ENCODE measurements at regions not wholly inside any gene's neighbourhood (a gene's known extent, or its start where the extent isn't known, plus 50 kb on each side); places are given as distances from the start of the nearest gene placed in this dataset.

DNA sequence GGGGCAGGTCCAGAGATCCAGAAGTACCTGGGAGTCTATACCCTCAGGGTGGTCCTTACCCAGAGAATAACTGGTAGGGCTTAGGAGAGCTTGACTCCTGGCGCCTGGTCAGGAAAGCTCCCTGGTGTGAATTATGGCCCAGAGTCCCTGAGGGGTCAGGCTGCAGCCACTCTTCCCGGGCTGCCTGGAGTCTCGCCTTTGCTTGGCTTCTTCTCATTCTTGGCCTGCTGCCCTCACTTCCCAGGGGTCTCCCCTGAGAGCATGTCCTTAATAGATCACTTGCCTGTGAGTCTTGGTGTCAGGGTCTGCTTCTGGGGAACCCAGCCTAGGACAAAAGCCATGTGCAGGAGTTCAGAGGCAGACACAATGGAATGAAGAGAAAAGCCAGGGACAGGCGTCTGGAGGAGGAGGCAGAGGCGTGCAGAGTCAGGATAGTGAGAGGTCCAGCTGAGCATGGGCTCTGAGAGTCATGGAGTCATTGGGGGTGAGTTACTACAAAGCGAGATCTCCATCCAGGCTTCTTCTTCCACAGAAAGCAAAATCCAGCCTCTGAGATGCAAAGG, 212.3 kb downstream of the TFAP2C start:
- no peak for FAIRE-seq

DNA sequence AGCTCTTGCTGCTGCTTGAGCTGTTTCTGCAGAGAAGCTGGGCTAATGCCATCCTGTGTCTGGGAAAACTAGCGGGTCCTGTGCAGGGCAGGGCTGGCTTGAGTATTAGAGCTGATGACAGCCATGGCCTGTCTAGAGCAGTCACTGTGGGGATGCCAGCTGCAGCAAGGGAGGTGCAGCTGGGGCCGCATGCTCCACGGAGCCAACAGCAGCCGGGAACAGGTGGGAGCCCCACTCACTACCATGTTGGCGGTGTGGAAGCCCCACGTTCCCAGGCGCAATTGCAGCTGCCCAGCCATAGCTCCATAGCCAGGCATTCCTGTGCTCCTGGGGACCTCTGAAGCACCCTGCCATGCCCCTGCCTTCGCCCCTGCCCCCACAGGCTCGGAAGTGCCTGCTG, 212.9 kb downstream of the TFAP2C start:
- FAIRE-seq = no peak

DNA sequence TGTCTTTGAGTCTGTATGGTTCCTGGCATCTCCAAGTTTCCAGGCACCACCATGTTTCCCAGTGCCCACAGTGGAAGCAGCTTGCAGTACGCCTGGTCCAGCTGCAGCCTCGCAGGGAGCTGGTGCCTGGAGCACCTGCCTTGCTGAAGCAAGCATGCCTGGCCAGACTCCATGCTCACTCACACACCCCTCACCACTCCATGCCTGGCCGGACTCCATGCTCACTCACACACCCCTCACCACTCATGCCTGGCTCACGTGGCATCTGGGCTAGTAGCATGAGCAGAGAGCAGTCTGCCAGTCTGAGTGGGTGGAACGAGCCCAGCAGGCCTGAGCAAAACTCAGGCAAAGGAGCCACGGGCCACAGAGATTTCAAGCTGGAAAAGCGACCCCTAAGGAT, 214.3 kb downstream of the TFAP2C start:
- no peak for FAIRE-seq

DNA sequence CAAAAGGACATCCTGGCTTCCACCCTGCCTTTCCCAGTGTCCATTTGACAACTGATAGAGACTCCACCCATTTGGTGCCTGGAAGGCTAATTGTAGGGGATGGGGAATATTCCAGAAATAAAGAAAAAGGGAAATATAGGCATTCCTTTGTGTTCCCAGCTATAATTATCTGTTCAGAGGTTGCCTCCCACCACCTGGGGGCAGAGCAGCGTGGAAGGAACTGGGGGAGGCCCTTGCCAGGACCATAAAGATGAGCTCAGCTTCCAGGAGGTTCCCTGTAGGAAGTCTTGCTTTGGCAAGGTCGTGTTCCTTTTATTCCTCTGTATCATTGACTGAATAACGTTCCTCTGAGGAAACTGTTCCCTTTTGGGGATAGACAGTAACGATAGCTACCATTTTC, 214.7 kb downstream of the TFAP2C start:
- FAIRE-seq = no peak

DNA sequence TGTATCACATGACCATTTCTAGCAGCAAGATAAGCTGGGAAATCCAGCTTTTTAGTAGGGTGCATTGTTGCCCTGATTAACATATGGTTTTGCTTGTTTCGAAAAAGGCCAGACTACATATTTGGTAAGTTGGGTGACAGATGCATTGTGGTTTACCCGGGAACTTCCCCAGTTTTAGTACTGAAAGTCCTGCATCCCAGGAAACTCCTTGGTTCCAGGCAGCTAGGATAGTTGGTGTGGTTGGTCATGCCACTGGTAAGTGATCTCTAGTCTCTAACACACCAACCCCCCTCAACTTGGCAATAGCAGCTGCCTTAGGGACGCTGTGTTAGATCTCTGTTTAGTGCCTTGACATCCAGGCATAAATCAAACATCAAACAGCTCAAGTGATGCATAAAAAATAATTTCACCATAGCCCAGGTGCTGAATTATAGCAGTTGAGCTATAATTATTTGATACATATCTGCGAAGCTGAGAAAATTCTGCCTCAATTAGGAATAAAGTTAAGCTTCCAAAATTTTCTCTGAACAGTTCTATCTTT, 216.5 kb downstream of the TFAP2C start:
- FAIRE-seq = no peak

DNA sequence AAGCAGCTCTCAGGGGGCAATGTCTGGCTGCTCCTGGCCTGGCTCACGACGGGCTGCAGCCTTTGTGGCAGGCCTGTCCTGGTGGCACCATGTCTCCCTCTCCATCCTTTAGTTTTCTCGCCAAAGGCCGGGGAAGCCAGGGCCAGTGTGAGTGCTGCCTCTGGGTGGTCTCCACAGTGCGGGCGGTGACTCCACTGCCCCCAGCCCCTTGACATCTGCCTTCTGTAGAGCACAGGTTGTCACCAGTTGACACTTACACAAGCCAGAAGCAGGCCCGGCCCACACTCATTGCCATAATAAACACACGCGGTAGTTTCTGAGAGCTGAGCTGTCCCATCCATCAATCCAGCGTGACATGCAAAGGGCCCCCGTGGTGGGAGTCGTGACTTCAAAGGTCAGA, 219.5 kb downstream of the TFAP2C start:
- FAIRE-seq = no peak

DNA sequence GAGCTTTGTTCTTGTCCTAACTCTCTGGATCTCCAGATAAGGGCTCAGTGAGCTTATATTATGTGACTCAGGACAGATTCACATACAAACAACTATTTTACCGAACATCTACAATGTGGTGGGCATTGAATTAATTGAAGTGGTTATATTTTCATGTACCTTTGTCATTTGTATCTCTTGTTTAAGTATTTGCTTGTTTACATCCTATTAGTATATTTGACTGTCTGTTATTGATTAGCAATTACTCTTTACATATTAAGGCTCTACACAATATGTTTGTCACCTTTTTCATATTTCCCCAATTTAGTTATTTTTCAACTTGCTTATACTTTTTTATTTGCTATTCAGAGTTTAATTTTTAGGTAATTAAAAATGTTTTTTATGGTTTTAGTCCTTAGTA, 222.4 kb downstream of the TFAP2C start:
- FAIRE-seq = no peak

DNA sequence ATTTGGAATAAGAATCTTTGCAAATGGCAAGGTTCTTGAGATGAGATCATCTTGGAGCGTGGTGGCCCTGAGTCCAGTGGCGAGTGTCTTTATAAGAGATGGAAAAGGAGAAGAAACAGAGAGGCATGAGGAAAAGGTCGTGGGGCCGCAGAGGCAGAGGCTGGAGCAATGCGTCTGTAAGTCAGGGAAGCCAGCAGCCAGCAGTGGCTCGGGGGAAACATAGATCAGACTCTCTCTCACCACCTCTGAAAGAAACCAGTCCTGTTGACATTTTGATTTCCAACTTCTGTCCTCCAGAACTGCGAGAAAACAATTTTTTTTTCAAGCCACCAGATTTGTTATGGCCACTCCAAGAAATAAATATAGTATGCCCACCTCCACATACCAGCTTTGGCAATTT, 226.6 kb downstream of the TFAP2C start:
- FAIRE-seq = no peak

DNA sequence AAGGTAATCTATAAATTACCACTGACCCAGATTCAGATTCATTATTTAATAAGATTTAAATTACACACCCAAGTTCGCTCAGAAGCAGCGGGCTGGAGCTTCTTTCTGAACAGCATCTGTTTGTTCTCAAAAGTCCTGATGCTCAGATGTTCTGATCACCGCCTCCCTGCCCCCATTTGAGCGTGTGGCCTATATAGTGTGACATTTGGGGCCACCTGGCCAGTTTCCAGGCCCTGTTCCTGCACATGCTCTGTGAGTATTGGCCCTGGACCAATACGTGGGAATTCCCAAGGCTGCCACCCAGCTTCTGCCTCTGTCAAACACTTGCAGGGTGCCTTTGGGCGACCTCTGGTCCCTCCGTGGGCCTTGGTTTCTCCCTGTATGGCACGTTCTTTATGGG, 228.8 kb downstream of the TFAP2C start:
- FAIRE-seq = no peak

DNA sequence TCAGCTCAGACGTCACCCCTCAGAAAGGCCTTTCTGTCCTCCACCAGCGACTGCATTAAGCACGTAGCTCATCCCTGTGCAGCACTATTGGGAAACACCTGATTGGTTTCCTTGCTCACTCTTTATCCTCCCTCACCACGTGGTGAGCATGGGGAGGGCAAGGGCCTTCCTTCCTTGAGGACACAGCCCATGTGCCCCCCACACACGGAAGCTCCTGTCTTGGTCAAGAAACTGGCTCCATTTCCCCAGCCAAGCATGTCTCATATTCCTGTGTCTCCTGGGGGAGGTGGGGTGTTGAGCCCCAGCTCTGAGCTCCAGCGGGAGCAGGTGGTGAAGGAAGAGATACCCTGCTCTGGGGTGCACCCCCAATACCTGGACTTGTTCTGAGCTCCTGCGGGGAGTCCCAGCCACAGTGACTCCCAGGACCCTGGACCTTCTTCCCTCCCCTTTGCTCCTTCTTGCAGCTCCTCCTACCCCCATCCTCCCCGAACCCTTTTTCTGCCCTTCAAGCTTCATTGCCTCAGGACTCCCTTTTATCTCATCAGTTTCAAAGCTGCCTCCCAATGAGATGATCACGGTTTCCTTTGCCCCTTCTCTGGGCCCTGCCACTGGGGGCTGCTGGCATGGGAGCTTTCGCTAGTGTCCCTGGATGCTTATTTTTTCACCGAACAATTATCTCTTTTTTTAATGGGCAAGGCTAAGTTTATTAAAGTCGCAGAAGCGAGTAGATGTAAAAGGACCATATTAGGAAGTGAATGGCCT, 230.1 kb downstream of the TFAP2C start:
- FAIRE-seq = no peak

DNA sequence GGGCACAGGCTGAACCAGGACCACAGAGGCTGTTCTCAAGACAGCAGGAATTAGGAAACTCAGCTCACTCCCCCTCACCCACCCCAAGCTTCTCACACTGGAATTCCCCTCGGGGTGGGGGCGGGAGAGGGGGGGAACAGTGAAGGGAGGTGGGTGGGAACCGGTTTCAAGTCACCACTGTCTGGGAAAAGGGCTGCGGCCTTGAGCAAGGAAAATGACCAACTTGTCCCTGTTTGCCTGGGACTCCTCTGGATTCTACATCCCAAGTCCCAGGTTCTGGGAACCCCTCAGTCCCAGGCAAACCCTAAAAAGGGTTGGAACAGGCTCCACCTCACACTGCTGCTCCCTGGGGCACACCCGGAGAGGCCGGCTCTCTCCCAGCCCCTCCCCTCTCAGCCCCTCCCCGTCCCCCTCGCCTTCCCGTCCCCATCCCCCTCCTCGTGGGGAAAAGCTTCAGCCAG, 230.7 kb downstream of the TFAP2C start:
- FAIRE-seq = no peak

DNA sequence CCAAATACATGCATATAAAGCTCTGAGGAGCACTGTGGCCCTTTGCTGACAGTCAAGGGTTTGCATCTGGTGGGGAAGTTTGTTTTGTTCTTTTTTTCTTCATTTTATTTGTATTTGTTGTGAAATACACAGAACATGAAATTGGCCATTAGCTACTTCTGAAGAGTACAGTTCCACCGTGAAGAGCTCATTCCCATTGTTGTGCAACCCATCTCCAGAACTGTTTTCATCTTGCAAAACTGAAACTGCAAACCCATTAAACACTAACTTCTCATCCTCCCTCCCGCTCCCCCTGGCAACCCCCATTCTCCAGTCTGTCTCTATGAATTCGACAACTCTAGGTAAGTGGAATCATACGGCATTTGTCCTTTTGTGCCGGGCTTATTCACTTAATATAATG, 231.3 kb downstream of the TFAP2C start:
- no peak for FAIRE-seq

DNA sequence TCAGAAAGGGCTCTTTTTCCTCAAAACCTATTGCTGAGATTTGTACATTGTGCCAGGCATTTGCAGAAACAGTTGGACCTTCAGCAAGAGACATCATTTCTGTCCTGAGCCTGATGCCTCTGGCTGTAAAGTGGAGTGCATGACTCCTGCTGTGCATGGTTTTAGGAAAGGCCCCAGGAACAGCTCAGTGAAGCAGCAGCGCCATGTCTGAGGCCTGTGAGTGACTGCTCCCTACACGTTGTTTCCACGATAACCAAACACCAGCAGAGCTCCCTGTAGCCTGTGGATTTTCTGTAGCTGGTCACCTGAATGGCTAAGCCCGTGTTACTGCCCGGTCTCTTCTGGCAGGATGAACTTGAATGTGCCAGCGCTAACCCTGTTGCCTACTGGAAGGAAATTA, 232.5 kb downstream of the TFAP2C start:
- no peak for FAIRE-seq

DNA sequence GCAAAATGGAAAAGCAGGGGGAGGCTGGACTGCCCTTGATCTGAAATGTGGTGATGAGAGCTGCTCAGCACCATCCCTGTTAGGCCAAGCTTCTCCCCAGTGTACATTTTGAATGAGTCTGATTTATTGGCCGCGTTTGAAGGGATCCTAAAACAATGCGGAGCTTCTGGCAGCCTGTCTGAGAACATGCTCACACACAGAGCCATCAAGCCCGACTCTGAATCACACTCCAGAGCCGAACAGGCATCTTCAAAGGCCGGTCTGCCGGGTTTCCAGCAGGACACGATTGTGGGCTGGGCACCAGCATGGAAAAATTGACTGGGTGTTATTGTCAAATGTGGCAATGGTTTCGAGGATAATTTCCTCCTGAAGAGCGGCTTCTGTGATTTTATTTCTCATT, 235.9 kb downstream of the TFAP2C start:
- no peak for FAIRE-seq

DNA sequence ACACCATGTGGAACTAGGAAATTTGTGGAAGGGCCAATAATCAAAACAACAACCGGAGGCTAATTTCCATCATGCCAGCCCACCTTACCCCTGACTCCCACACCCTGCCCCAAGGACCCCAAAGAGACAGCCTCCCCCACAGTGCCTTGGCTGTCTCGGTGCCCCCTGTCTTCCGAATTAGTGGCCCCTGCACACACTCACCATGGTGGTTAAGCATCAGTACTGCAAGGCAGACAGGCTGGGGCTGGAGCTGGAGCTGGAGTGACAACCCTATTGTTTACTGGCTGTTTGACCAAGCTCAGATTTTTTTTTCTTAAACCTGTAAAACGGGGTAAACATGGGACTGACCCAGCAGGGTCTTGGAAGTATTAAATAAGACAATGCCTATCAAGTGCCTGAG, 238.0 kb downstream of the TFAP2C start:
- FAIRE-seq = no peak

DNA sequence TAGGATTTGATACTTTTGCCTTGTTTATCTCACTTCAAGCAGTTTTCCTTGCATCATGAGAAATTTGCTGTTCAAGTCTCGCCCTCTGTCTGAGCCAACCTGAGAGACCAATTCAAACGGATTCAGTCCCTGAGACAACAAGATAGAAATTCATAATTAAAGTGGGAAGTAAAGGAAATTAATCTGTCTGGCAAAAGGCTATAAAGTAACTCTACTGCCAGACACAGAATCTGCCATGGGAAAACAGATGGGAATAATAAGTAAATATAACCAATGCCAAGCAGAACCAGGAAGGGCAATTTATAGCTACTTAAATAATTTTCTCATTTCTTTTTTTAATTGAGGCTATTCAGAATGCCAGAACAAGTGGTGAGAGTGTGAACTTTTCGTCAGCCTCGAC, 239.6 kb downstream of the TFAP2C start:
- FAIRE-seq = no peak

DNA sequence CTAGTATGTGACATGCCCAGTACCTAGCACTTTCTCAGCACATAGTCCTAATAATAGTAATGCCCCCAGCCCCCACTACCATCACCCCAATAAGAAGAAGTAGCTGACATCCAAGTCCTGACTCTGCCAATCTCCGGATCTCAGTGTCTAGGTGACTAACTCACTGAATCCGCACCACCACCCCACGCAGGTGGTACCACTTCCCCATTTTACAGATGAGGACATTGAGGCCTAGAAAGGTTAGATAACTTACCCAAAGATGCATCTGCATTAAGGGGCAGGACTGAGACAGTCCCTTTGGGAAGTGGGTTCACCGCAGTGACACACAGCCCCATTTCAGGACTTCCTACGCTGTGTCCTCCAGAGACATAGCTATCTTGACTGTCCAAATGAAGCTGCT, 241.2 kb downstream of the TFAP2C start:
- no peak for FAIRE-seq

DNA sequence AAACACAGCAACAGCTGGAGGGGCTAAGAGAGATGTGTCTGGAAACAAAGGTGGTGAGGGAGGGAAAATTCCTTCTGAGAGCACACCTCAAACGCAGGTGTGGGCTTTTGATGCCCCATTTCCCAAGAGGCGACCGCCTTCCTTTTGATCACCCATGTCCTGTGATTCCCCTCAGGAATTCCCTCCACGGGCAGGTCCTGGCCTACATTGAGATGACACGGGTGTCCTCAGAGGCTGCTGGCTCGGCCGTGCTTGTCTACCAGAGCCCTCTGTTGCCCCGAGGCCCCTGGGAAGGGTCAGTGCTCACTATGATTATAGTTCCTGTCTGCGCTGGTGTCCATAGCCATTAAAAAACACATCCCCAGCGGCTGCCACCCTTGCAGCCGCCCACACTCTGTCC, 242.6 kb downstream of the TFAP2C start:
- FAIRE-seq = no peak

DNA sequence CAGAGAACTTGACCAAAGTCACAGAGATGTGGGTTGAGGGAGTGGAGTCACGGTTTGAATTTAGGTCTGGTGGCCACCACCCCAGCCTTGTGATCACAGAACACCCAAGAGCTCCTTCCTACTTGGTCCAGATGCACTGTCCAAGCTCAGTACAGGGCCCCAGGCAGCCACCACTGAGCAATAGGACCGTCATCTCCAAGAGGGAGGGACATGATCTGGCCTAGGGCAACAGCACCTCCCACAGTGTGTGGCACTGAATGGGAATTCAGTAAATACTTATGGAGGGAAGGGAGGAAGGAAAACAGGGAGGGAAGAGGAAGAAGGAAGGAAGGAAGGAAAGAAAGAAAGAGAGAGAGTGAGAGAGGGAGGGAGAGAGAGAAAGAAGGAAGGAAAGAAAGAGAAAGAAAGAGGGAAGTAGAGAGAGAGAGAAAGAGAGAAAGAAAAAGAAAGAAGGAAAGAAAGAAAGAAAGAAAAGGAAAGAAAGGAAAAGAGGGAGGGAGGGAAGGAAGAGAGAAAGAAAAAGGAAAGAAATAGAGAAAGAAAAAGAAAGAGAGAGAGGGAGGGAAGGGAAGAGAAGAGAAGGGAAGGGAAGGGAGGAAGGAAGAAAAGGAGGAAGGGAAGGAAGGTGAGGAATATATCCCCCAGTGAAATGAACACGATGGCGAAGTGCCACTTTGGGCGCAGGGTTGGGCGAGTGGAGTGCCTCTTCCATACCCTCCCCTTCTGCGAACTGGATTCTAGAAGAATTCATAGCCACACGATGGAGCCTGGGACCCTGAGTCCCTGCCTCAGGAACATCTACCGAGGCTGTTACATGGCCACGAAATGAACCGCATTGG, 243.7 kb downstream of the TFAP2C start:
- no peak for FAIRE-seq

DNA sequence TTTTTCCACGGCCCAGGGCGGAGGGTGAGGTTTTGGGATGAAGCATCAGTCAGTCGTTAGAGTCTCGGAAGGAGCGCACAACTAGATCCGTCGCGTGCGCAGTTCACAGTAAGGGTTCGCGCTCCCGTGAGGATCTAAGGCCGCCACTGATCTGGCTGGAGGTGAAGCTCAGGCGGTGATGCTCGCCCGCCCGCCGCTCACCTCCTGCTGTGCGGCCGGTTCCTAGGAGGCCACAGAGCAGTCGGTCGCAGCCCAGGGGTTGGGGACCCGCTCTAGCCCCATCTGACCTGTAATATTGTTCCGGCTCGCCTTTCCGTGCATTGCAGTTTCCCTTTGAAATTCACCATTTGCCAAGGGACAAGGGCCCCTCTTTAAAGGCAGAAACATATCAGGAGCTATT, 244.7 kb downstream of the TFAP2C start:
- no peak for FAIRE-seq

DNA sequence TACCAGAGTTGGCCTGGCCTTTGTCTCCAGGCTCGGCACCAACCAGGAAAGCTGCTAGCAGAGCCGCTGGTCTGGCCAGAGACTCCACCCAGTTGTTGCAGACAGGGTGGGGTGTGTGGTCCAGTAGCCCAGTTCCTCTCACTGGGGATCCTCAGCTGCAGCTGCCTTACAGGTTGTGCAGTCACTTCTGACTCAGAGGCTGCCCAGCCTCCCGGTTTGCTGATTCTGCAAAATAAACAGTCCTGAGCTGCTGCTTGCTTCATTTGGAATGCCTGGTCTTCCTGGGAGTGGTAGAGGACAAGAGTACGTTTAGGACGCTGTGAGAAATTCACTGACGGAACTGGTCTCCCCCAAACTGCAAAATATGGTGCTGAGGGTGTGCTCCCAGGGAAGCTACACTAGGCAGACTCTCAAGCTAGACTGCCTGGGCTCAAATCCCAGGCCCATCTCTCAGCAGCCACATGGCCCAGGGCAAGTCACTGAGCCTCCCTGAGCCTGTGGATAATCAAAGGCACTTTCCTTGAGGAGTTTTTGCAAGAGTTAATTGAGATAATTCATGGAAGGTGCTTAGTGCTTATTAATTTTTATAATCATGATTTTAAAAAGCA, 246.1 kb downstream of the TFAP2C start:
- FAIRE-seq = no peak

DNA sequence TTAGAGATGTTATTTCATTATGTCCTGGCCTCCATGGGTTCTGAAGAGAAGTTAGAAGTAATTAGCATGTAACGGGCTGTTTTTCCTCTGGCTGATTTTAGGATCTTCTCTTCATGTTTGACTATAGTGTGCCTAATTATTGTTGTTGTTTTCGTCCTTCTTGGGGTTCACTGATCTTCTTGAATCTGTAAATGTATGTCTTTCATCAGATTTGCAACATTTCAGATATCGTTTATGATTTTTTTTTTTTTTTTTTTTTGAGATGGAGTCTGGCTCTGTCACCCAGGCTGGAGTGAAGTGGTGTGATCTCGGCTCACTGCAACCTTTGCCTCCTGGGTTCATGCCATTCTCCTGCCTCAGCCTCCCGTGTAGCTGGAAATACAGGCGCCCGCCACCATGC, 246.7 kb downstream of the TFAP2C start:
- no peak for FAIRE-seq

DNA sequence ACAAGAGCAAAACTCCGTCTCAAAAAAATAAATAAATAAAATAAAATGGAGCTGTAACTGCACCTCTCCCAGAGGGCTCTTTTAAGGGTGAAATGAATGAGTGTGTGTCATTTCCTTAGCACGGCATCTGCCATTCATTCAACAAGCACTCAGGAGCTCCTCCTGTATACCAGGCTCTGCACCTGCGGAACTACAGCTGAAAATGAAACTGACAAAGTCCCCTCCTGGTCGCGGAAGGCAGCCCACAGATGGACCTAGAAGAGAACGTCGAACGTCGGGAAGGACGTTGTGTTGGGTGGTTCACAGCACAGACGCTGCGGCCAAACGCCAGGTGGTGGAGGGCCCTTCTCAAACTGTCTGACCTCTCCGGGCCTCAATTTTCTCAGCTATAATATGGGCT, 256.4 kb downstream of the TFAP2C start:
- no peak for FAIRE-seq
